SK-N-SH (cell line): ENCODE measurements at regions not wholly inside any gene's neighbourhood (a gene's known extent, or its start where the extent isn't known, plus 50 kb on each side); places are given as distances from the start of the nearest gene placed in this dataset.

ENCODE experiments used
- EZH2phosphoT487 ChIP-seq: fragments of 200-600 bp; sonication (generic); IDR thresholded peaks from 2 replicates; pipeline ENCODE4 v1.6.1; 2017; ENCODE audit warnings: low read depth, mixed run types, mild to moderate bottlenecking, antibody characterized with exemption, moderate library complexity, borderline replicate concordance
- FOXM1 ChIP-seq: IDR thresholded peaks from 2 replicates; pipeline ENCODE4 v1.4.0; 2012; ENCODE audit warnings: low read depth, mild to moderate bottlenecking
- IRF3 ChIP-seq: fragments of 150-350 bp; IDR thresholded peaks from 2 replicates; pipeline ENCODE4 v1.6.1; 2016; ENCODE audit warnings: mild to moderate bottlenecking, low read depth, low read length

GRCh38 chr1:29833581-29833980 is 597.3 kb downstream of the PTPRU start:
- no peak for TF ChIP-seq FOXM1
- TF ChIP-seq EZH2phosphoT487 = no peak
- TF ChIP-seq IRF3 = no peak
